ENCODE measurements at regions not wholly inside any gene's neighbourhood (a gene's known extent, or its start where the extent isn't known, plus 50 kb on each side); places are given as distances from the start of the nearest gene placed in this dataset.

DNA sequence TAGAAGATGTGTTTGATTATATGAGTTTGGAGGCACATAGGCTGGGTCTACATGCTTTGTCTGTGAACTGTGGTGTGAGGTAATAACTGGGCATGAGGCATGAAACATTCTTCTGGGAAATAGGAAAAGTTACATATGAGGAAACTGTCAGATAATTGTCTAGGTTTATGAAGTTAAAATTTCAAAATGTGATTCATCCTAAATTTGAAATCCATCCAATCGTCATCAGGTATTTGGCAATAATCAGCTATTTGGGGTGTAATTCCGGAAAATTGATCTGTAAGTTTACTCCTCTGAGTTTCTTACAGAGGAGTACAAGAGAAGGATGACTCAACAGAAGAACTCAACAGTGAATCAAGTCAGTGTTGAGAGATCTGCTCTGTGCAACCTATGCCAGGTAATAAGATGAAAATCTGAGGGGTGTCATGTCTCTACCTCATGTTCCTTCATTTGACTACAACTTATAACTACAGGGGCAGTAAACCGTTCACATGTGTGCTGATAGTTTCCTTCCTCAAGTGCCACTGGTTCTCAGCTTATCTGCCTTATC, 1171.6 kb upstream of the CDH18 start:
- intact Hi-C loops (cut with micrococcal nuclease): no loop called here

DNA sequence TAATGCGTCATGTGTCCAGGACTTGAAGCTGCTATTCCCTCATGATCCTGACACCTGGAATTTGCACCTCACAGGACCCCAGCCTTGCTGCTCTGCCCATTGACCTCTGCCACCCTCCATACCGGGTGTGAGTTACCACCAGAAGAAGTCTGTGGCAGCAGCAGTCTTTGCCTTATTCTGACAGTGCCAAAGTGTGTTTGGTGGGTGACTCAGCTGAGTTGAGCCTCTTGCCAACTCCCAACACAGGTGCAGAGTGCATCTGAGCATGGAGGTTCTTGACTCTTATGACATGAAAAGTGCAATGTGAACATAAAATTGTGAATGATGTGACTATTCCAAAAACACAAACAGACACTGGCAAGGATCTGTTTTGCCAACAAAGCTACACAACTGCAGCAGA, 1166.5 kb upstream of the CDH18 start:
- TF ChIP-seq, protein P1, sequence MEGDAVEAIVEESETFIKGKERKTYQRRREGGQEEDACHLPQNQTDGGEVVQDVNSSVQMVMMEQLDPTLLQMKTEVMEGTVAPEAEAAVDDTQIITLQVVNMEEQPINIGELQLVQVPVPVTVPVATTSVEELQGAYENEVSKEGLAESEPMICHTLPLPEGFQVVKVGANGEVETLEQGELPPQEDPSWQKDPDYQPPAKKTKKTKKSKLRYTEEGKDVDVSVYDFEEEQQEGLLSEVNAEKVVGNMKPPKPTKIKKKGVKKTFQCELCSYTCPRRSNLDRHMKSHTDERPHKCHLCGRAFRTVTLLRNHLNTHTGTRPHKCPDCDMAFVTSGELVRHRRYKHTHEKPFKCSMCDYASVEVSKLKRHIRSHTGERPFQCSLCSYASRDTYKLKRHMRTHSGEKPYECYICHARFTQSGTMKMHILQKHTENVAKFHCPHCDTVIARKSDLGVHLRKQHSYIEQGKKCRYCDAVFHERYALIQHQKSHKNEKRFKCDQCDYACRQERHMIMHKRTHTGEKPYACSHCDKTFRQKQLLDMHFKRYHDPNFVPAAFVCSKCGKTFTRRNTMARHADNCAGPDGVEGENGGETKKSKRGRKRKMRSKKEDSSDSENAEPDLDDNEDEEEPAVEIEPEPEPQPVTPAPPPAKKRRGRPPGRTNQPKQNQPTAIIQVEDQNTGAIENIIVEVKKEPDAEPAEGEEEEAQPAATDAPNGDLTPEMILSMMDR (IDR thresholded peaks at IDR 0.05): no peak
- 96% methylated on average over 2 of the region's 2 CpGs for WGBS (ENCODE audit: insufficient coverage)
- Histone ChIP-seq H3K4me3 (ENCODE audit: low read length) (no peak overlapping the region), H3K36me3 (ENCODE audit: control insufficient read depth, insufficient read depth, low read length) (no peaks in the 10 kb centered on the region), H3K27me3 (ENCODE audit: control insufficient read depth, insufficient read depth, low read length) (no peaks in the 10 kb centered on the region), H3K4me1 (ENCODE audit: control insufficient read depth, insufficient read depth, low read length) (no peaks in the 10 kb centered on the region), H3K9me3 (ENCODE audit: control insufficient read depth, insufficient read depth, low read length) (no peaks in the 10 kb centered on the region), H3K27ac (ENCODE audit: low read length) (no peak overlapping the region)
- DNase-seq (no peak), ATAC-seq (no peak)
- intact Hi-C loops (cut with micrococcal nuclease): no loop called here
- no peak overlapping the region for H3K27ac Mint-ChIP-seq
- H3K36me3 Mint-ChIP-seq: no peaks in the 10 kb centered on the region
- no peaks in the 10 kb centered on the region for H3K27me3 Mint-ChIP-seq (ENCODE audit: low read depth in 2 of 2)
- H3K4me3 Mint-ChIP-seq: no peak overlapping the region
- peaks cover 7 to 9% of the 10 kb centered on the region in 2 donors for H3K9me3 Mint-ChIP-seq
- no peaks in the 10 kb centered on the region for H3K4me1 Mint-ChIP-seq

More for the DNA sequence above, 1171.6 kb upstream of the CDH18 start:
- peaks cover 3% of the 10 kb centered on the region for H3K9me3 ChIP-seq (ENCODE audit: control insufficient read depth, insufficient read depth, low read length)
- Mint-ChIP-seq H3K4me1 (no peaks in the 10 kb centered on the region), H3K27me3 (ENCODE audit: low read depth in 2 of 2) (no peaks in the 10 kb centered on the region), H3K9me3 (peaks cover 12 to 15% of the 10 kb centered on the region in 2 donors), H3K36me3 (no peaks in the 10 kb centered on the region), H3K27ac (no peak overlapping the region), H3K4me3 (no peak overlapping the region)
- TF ChIP-seq, protein P1 (IDR thresholded peaks at IDR 0.05): no peak
- no peaks in the 10 kb centered on the region for H3K4me1 ChIP-seq (ENCODE audit: control insufficient read depth, insufficient read depth, low read length)
- no peak for DNase-seq
- H3K36me3 ChIP-seq (ENCODE audit: control insufficient read depth, insufficient read depth, low read length): no peaks in the 10 kb centered on the region
- no peak overlapping the region for H3K27ac ChIP-seq (ENCODE audit: low read length)
- H3K4me3 ChIP-seq (ENCODE audit: low read length): no peak overlapping the region
- ATAC-seq: no peak
- H3K27me3 ChIP-seq (ENCODE audit: control insufficient read depth, insufficient read depth, low read length): no peaks in the 10 kb centered on the region
- WGBS (ENCODE audit: insufficient coverage): 68% methylated on average over 3 of the region's 3 CpGs

DNA sequence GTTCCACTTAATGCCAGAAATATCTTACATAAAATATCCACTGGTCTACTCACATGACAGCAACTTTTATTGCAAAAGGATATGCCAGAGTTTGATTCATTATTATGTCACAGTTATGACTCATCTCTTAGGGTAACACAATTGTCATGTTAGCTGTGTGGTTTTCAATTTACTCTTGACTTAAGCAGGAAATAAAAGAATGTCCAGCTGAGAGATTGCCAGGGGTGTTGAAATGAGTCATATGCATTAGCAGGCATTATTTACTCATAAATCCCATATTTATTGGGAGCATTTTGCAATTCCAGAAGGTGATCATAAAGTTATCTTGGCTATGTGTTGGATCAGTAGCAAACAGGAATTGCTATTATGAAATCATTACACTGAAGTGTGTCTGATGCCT, 1164.6 kb upstream of the CDH18 start:
- Mint-ChIP-seq H3K27ac (no peak overlapping the region), H3K9me3 (peaks cover 6 to 10% of the 10 kb centered on the region in 2 donors), H3K4me3 (no peak overlapping the region), H3K27me3 (ENCODE audit: low read depth in 2 of 2) (no peaks in the 10 kb centered on the region), H3K36me3 (peaks cover 6% of the 10 kb centered on the region), H3K4me1 (no peaks in the 10 kb centered on the region)
- no peak overlapping the region for H3K4me3 ChIP-seq (ENCODE audit: low read length)
- no peaks in the 10 kb centered on the region for H3K27me3 ChIP-seq (ENCODE audit: control insufficient read depth, insufficient read depth, low read length)
- DNase-seq (no peak), ATAC-seq (no peak)
- no peaks in the 10 kb centered on the region for H3K9me3 ChIP-seq (ENCODE audit: control insufficient read depth, insufficient read depth, low read length)
- intact Hi-C loops (cut with micrococcal nuclease): no loop called here
- TF ChIP-seq, protein P1 (IDR thresholded peaks at IDR 0.05): no peak
- no peak overlapping the region for H3K27ac ChIP-seq (ENCODE audit: low read length)
- H3K36me3 ChIP-seq (ENCODE audit: control insufficient read depth, insufficient read depth, low read length): no peaks in the 10 kb centered on the region
- H3K4me1 ChIP-seq (ENCODE audit: control insufficient read depth, insufficient read depth, low read length): no peaks in the 10 kb centered on the region

DNA sequence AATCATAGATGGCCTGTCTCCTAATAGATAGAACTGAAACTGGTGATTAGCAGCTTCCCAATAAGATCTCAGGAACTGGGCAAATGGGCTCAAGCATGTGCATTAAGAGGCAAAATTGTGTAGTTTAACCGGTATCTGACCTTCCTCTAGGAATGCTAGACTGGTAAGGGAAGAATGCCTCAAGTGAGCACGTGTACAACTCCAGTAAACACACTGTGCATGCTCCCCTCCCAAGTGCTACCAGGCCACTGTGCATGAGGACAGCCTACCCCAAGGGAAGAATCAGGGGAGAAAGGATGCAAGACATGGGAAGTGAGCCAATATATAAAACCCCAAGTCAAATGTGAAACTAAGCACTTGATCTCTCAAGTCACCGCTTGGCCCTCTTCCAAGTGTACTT, 1157.4 kb upstream of the CDH18 start:
- WGBS (ENCODE audit: insufficient coverage): 77% methylated on average over 2 of the region's 3 CpGs
- Mint-ChIP-seq H3K36me3 (peaks cover 6% of the 10 kb centered on the region), H3K27ac (no peak overlapping the region), H3K4me1 (no peaks in the 10 kb centered on the region), H3K27me3 (ENCODE audit: low read depth in 2 of 2) (no peaks in the 10 kb centered on the region), H3K4me3 (no peak overlapping the region), H3K9me3 (peaks cover 10 to 12% of the 10 kb centered on the region in 2 donors)
- Histone ChIP-seq H3K4me3 (ENCODE audit: low read length) (no peak overlapping the region), H3K9me3 (ENCODE audit: control insufficient read depth, insufficient read depth, low read length) (no peaks in the 10 kb centered on the region), H3K36me3 (ENCODE audit: control insufficient read depth, insufficient read depth, low read length) (no peaks in the 10 kb centered on the region), H3K27me3 (ENCODE audit: control insufficient read depth, insufficient read depth, low read length) (no peaks in the 10 kb centered on the region), H3K4me1 (ENCODE audit: control insufficient read depth, insufficient read depth, low read length) (no peaks in the 10 kb centered on the region), H3K27ac (ENCODE audit: low read length) (no peak overlapping the region)
- intact Hi-C loops (cut with micrococcal nuclease): no loop called here
- DNase-seq: no peak
- TF ChIP-seq, protein P1 (IDR thresholded peaks at IDR 0.05): no peak
- ATAC-seq: no peak

All from natural killer cell (primary cell).